Central memory CD8-positive, alpha-beta T cell (primary cell): ENCODE measurements at regions not wholly inside any gene's neighbourhood (a gene's known extent, or its start where the extent isn't known, plus 50 kb on each side); places are given as distances from the start of the nearest gene placed in this dataset.

ENCODE experiments used
- ATAC-seq: fragments of 150-1000 bp; cut with Tn5 transposase; replicated peaks from 2 replicates; pipeline ENCODE4 v1.10.0; 2022; ENCODE audit warnings: mild to moderate bottlenecking, moderate FRiP score, moderate number of reproducible peaks; ENCODE audit not compliant: poor library complexity, severe bottlenecking; ENCODE audit errors: extremely low read depth
- DNase-seq, 2 donors: peaks; one replicate each; pipeline ENCODE4 v3.0.0; 2021; ENCODE audit warnings: low spot score in 2 of 2
- H3K27ac Mint-ChIP-seq: one replicate; pipeline ENCODE4 v1.8.0; 2022; ENCODE audit warnings: low read depth, mild to moderate bottlenecking, moderate library complexity, mixed read lengths
- H3K27me3 Mint-ChIP-seq: one replicate; pipeline ENCODE4 v1.8.0; 2022; ENCODE audit warnings: mixed read lengths
- H3K36me3 Mint-ChIP-seq: one replicate; pipeline ENCODE4 v1.8.0; 2022; ENCODE audit warnings: mild to moderate bottlenecking, moderate library complexity, mixed read lengths; ENCODE audit not compliant: insufficient read depth
- H3K4me1 Mint-ChIP-seq: one replicate; pipeline ENCODE4 v1.8.0; 2022; ENCODE audit warnings: mixed read lengths
- H3K4me3 Mint-ChIP-seq: one replicate; pipeline ENCODE4 v1.8.0; 2022; ENCODE audit warnings: mild to moderate bottlenecking, moderate library complexity, mixed read lengths
- H3K9me3 Mint-ChIP-seq: one replicate; pipeline ENCODE4 v1.8.0; 2022; ENCODE audit warnings: mixed read lengths

- H3K27ac Mint-ChIP-seq: no peak overlapping the region
- no peak overlapping the region for H3K4me3 Mint-ChIP-seq
- DNase-seq (no peak), ATAC-seq (no peak)
- H3K27me3 Mint-ChIP-seq: peaks cover 20% of the 10 kb centered on the region
- no peaks in the 10 kb centered on the region for H3K9me3 Mint-ChIP-seq
- H3K4me1 Mint-ChIP-seq: no peaks in the 10 kb centered on the region
- H3K36me3 Mint-ChIP-seq: no peaks in the 10 kb centered on the region
Measured at GRCh38 chr1:87781554-87781953, 452.9 kb downstream of the LMO4 start.

GRCh38 chr1:87783315-87783714 is 454.6 kb downstream of the LMO4 start:
- peaks cover 31% of the 10 kb centered on the region for H3K27me3 Mint-ChIP-seq
- H3K9me3 Mint-ChIP-seq: no peaks in the 10 kb centered on the region
- H3K4me3 Mint-ChIP-seq: no peak overlapping the region
- H3K4me1 Mint-ChIP-seq: no peaks in the 10 kb centered on the region
- ATAC-seq (no peak), DNase-seq (no peak)
- no peaks in the 10 kb centered on the region for H3K36me3 Mint-ChIP-seq
- H3K27ac Mint-ChIP-seq: no peak overlapping the region

- Mint-ChIP-seq H3K4me3 (no peak overlapping the region), H3K36me3 (no peaks in the 10 kb centered on the region), H3K27me3 (peaks cover 31% of the 10 kb centered on the region), H3K27ac (no peak overlapping the region), H3K9me3 (no peaks in the 10 kb centered on the region), H3K4me1 (no peaks in the 10 kb centered on the region)
- no peak for ATAC-seq
- DNase-seq: no peak
Measured at GRCh38 chr1:87785386-87785785, 456.7 kb downstream of the LMO4 start.

GRCh38 chr1:87786229-87786628 is 457.5 kb downstream of the LMO4 start:
- Mint-ChIP-seq H3K4me3 (no peak overlapping the region), H3K9me3 (no peaks in the 10 kb centered on the region), H3K4me1 (no peaks in the 10 kb centered on the region), H3K27ac (no peak overlapping the region), H3K27me3 (peaks cover 31% of the 10 kb centered on the region), H3K36me3 (no peaks in the 10 kb centered on the region)
- ATAC-seq (no peak), DNase-seq (no peak)

- H3K4me1 Mint-ChIP-seq: no peaks in the 10 kb centered on the region
Measured at GRCh38 chr1:87786861-87787545, 458.3 kb downstream of the LMO4 start.

GRCh38 chr1:87787551-87787950 is 458.9 kb downstream of the LMO4 start:
- Mint-ChIP-seq H3K27ac (no peak overlapping the region), H3K27me3 (peaks cover 31% of the 10 kb centered on the region), H3K36me3 (no peaks in the 10 kb centered on the region), H3K9me3 (no peaks in the 10 kb centered on the region), H3K4me3 (no peak overlapping the region), H3K4me1 (no peaks in the 10 kb centered on the region)
- DNase-seq: no peak
- ATAC-seq: no peak

More at GRCh38 chr1:87786861-87787545, 458.3 kb downstream of the LMO4 start:
- Mint-ChIP-seq H3K36me3 (no peaks in the 10 kb centered on the region), H3K4me3 (no peak overlapping the region), H3K27ac (no peak overlapping the region), H3K27me3 (peaks cover 31% of the 10 kb centered on the region), H3K9me3 (no peaks in the 10 kb centered on the region)
- DNase-seq (no peak), ATAC-seq (no peak)

GRCh38 chr1:87790756-87791155 is 462.1 kb downstream of the LMO4 start:
- H3K36me3 Mint-ChIP-seq: no peaks in the 10 kb centered on the region
- no peak overlapping the region for H3K4me3 Mint-ChIP-seq
- peaks cover 12% of the 10 kb centered on the region for H3K27me3 Mint-ChIP-seq
- H3K4me1 Mint-ChIP-seq: no peaks in the 10 kb centered on the region
- H3K9me3 Mint-ChIP-seq: no peaks in the 10 kb centered on the region
- no peak overlapping the region for H3K27ac Mint-ChIP-seq
- ATAC-seq (no peak), DNase-seq (no peak)

- Mint-ChIP-seq H3K27me3 (peaks cover 8% of the 10 kb centered on the region), H3K27ac (no peak overlapping the region), H3K36me3 (no peaks in the 10 kb centered on the region), H3K4me1 (no peaks in the 10 kb centered on the region), H3K9me3 (no peaks in the 10 kb centered on the region), H3K4me3 (no peak overlapping the region)
- ATAC-seq (no peak), DNase-seq (no peak)
Measured at GRCh38 chr1:87791931-87792740, 463.5 kb downstream of the LMO4 start.

- Mint-ChIP-seq H3K4me1 (no peaks in the 10 kb centered on the region), H3K9me3 (no peaks in the 10 kb centered on the region), H3K36me3 (no peaks in the 10 kb centered on the region), H3K4me3 (no peak overlapping the region), H3K27ac (no peak overlapping the region), H3K27me3 (no peaks in the 10 kb centered on the region)
- DNase-seq (no peak), ATAC-seq (no peak)
Measured at GRCh38 chr1:87794788-87795614, 466.3 kb downstream of the LMO4 start.

GRCh38 chr1:87795615-87796337 is 467.1 kb downstream of the LMO4 start:
- Mint-ChIP-seq H3K36me3 (no peaks in the 10 kb centered on the region), H3K27me3 (no peaks in the 10 kb centered on the region), H3K4me3 (no peak overlapping the region), H3K27ac (no peak overlapping the region), H3K9me3 (no peaks in the 10 kb centered on the region), H3K4me1 (no peaks in the 10 kb centered on the region)
- ATAC-seq: no peak
- DNase-seq: no peak

- Mint-ChIP-seq H3K9me3 (no peaks in the 10 kb centered on the region), H3K27me3 (no peaks in the 10 kb centered on the region), H3K36me3 (no peaks in the 10 kb centered on the region), H3K27ac (no peak overlapping the region), H3K4me3 (no peak overlapping the region), H3K4me1 (no peaks in the 10 kb centered on the region)
- ATAC-seq (no peak), DNase-seq (no peak)
Measured at GRCh38 chr1:87796471-87796901, 467.8 kb downstream of the LMO4 start.

GRCh38 chr1:87799451-87799850 is 470.8 kb downstream of the LMO4 start:
- no peaks in the 10 kb centered on the region for H3K4me1 Mint-ChIP-seq
- ATAC-seq: no peak
- H3K9me3 Mint-ChIP-seq: no peaks in the 10 kb centered on the region
- H3K27ac Mint-ChIP-seq: no peak overlapping the region
- no peaks in the 10 kb centered on the region for H3K36me3 Mint-ChIP-seq
- no peaks in the 10 kb centered on the region for H3K27me3 Mint-ChIP-seq
- H3K4me3 Mint-ChIP-seq: no peak overlapping the region
- DNase-seq: no peak
